ENCODE measurements at regions not wholly inside any gene's neighbourhood (a gene's known extent, or its start where the extent isn't known, plus 50 kb on each side); places are given as distances from the start of the nearest gene placed in this dataset.

- Histone ChIP-seq H3K56ac (ENCODE audit: extremely low read depth, insufficient read depth, low read length) (no peak overlapping the region), H2BK15ac (ENCODE audit: low read depth, low read length) (no peak overlapping the region), H4K8ac (ENCODE audit: low read depth in 2 of 2, low read length in 2 of 2) (no peak overlapping the region), H3K4me3 (ENCODE audit: insufficient read depth, low read depth, low read length) (no peak overlapping the region), H3K18ac (ENCODE audit: low read depth, low read length) (no peak overlapping the region), H3K23ac (ENCODE audit: low read depth, low read length) (no peak overlapping the region), H3K4me1 (ENCODE audit: control insufficient read depth, insufficient read depth, low read length) (no peaks in the 10 kb centered on the region), H3K4me2 (ENCODE audit: low read depth, low read length) (no peak overlapping the region), H4K91ac (ENCODE audit: insufficient read depth, low read depth, low read length) (no peak overlapping the region), H2AK9ac (replicated peaks; ENCODE audit: low read depth, low read length, poor library complexity) (no peak overlapping the region), H3K9me3 (ENCODE audit: control insufficient read depth, insufficient read depth, low read length) (peaks cover 18% of the 10 kb centered on the region), H4K5ac (ENCODE audit: low read depth, low read length) (no peak overlapping the region), H2BK5ac (ENCODE audit: low read depth, low read length, poor library complexity, severe bottlenecking) (no peak overlapping the region), H3K27me3 (ENCODE audit: control insufficient read depth, insufficient read depth, low read length) (no peaks in the 10 kb centered on the region), H3K27ac (ENCODE audit: insufficient read depth, low read length) (no peak overlapping the region), H2AK5ac (ENCODE audit: low read depth, low read length) (no peak overlapping the region), H3K36me3 (ENCODE audit: control insufficient read depth, insufficient read depth, low read length) (no peaks in the 10 kb centered on the region), H3K79me1 (ENCODE audit: low read depth in 1 of 2, low read length in 2 of 2) (no peaks in the 10 kb centered on the region), H3K14ac (replicated peaks; ENCODE audit: low read depth, low read length) (no peak overlapping the region), H4K20me1 (ENCODE audit: insufficient read depth, low read length) (no peaks in the 10 kb centered on the region), H2AFZ (replicated peaks; ENCODE audit: low read length, poor library complexity) (no peak overlapping the region), H2BK120ac (ENCODE audit: low read depth, low read length) (no peak overlapping the region), H3K4ac (ENCODE audit: low read depth, low read length) (no peak overlapping the region), H3K9ac (ENCODE audit: low read depth, low read length) (no peak overlapping the region), H2BK20ac (ENCODE audit: low read depth, low read length) (no peak overlapping the region), H3K9me1 (ENCODE audit: insufficient read depth, low read length) (no peaks in the 10 kb centered on the region)
- ChIA-PET CTCF (no interaction called here), POLR2A (ENCODE audit: unreplicated experiment) (no interaction called here)
- no peak for ATAC-seq (ENCODE audit: low read depth)
- WGBS, 2 experiments (ENCODE audit: extremely low coverage in 2 of 2, insufficient read length in 1 of 2) = no CpG with 5 or more reads among the region's 4 CpGs
- dilution Hi-C loops (cut with HindIII; ENCODE audit: low sequenced_read_pairs, unreplicated experiment) = no loop called here
- DNase-seq = no peak
- no TSS peak for BruUV-seq (replicated peaks)
- TF ChIP-seq NFE2L2 (IDR thresholded peaks at IDR 0.05; ENCODE audit: low read depth, low read length) (no peak), RCOR1 (IDR thresholded peaks at IDR 0.05; ENCODE audit: insufficient replicate concordance, low read length) (no peak), RAD21 (IDR thresholded peaks at IDR 0.05; ENCODE audit: low read length) (no peak), MAFK (IDR thresholded peaks at IDR 0.05; ENCODE audit: low read depth, low read length) (no peak), SMC3 (IDR thresholded peaks at IDR 0.05; ENCODE audit: low read depth, low read length) (no peak), MAZ (IDR thresholded peaks at IDR 0.05; ENCODE audit: borderline replicate concordance, low read depth, low read length) (no peak), MXI1 (IDR thresholded peaks at IDR 0.05; ENCODE audit: borderline replicate concordance, low read depth, low read length) (no peak)
- in situ Hi-C loops (cut with MboI; ENCODE audit: low sequenced_read_pairs) = no loop called here
- intact Hi-C loops (cut with micrococcal nuclease) = no loop called here
Observed at GRCh38 chr7:153641199-153641598, 411.0 kb upstream of the DPP6 start.
